ENCODE measurements at regions not wholly inside any gene's neighbourhood (a gene's known extent, or its start where the extent isn't known, plus 50 kb on each side); places are given as distances from the start of the nearest gene placed in this dataset.

DNA sequence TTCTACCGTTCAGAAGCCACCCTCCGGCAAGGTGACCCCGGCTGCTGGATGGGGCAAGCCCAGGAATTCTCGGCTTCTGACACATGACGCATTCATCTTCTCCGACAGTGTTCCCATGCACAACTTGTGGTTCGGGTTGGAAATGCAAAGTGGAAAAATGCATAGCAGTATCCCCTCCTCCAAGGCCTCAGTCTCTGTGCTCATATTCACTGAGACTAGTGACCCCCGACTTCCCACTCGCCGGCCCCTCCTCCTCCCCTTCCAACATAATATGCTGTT lies 70.0 kb upstream of the NTM start:
- no peak for DNase-seq (ENCODE audit: low spot score)

- DNase-seq (ENCODE audit: low spot score) = no peak
These were observed 69.1 kb upstream of the NTM start for GRCh38 chr11:131301306-131301705.

GRCh38 chr11:131302836-131303235 lies 67.6 kb upstream of the NTM start:
- no peak for DNase-seq (ENCODE audit: low spot score)

DNA sequence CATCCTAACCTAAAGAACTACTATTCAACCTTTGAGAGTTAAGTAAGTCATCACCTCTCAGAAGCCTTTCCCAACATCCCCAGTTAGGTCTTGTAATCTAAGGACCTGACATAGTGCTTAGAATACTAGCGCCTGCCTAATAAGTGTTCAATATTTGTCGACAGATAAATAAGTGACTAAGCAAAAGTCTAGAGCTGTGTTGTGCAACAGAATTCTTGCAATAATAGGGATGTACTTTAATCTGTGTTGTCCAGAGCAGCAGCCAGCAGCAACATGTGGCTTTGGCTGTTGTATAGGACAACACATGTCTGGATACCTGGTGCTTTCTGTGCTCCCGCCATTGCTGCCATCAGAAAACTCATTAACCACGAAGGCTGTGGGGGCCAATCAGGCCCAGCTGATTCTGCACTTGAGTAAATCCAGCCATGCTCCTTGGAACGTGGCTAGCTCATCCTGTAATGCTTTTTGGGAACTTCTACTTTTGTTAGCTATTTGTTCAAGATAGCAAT lies 66.8 kb upstream of the NTM start:
- no peak for DNase-seq (ENCODE audit: low spot score)

DNA sequence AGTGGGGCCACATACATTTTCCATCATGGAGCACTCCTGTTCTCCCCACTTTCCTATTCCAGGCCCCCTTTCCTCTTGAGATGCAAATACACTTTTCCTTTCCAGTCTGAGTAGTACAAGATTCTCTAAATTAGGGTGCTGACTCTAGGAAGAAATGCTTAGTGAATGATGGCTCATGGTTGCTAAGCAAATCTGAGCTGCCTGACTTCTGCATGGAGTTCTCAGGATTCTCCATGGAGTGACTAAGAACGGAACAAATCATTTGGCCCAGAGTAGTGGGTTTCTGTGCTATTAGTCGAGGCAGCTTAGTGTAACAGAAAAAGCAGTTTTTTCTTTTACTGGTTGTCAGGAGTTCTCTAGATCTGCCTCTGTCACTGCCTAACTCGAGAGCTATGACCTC lies 65.4 kb upstream of the NTM start:
- no peak for DNase-seq (ENCODE audit: low spot score)

DNA sequence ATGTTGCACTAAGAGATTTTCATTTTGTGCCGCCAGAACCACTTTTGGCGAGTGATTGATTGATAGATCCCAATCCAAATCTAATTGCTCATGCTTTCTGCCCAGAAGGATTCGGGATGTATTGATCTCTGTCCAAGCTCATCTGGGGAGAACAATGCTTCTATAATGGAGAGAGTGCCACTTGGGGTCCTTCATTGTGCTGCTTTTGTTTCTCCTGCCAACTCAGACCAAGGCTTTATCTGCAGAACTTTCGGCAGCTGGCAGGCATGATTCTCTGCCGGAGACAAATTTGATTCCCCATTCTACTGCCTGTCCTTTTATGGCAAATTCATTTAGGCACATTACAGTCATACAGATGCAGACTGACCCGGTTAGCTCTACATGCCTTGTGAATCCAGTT lies 62.9 kb upstream of the NTM start:
- DNase-seq (ENCODE audit: low spot score) = peak; percentile 40

DNA sequence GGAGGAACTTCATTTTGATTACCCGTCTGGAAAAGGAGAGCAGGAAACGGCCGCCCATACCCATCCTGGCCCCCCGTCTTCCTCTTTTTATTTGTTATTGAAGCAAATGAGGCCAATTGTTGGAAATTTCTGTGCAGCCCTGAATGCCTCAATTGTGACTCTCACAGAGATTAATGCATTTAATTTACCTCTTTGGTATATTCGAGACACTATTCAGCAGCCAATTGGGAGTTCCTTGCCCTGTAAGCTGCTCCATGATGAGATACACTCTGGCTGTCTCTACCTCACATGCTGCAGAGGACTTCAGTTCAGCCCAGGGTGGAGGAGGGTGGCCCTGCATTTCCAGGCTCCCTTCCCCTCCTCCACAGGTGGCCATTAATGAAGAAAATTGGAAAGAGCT lies 60.6 kb upstream of the NTM start:
- DNase-seq (ENCODE audit: low spot score) = no peak

GRCh38 chr11:131311776-131312514 lies 58.5 kb upstream of the NTM start:
- DNase-seq (ENCODE audit: low spot score) = no peak

Measured in globus pallidus (tissue), 1 donor.